ENCODE measurements at regions not wholly inside any gene's neighbourhood (a gene's known extent, or its start where the extent isn't known, plus 50 kb on each side); places are given as distances from the start of the nearest gene placed in this dataset.

GRCh38 chr4:31058656-31059055 is 338.5 kb downstream of the PCDH7 start:
- DNase-seq (ENCODE audit: low read depth), result no peak

- no peak for DNase-seq (ENCODE audit: low read depth)
These were observed 339.8 kb downstream of the PCDH7 start for GRCh38 chr4:31059753-31060522.

DNA sequence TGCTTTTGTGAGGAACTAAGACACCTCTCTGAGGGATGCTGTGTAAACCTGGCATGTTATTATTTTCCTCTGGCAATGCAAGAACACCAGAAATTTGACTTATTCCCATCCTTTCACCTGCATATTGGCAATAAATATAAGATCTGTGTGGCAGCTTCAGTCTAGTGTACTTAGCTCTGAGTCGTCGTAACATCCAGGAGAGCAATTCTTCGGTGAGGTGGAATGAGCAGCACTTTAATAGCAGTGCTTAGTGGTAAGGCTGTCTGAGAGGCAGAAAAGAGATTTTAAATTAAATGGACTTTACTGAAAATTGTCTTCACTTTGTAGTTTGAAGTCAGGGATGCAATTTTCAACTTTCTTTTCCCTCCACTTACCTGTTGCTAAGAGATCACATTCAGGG is 344.9 kb downstream of the PCDH7 start:
- no peak for DNase-seq (ENCODE audit: low read depth)

- DNase-seq (ENCODE audit: low read depth), result no peak
These were observed 348.3 kb downstream of the PCDH7 start for GRCh38 chr4:31068257-31069075.

- no peak for DNase-seq (ENCODE audit: low read depth)
These were observed 349.0 kb downstream of the PCDH7 start for GRCh38 chr4:31069151-31069550.

DNA sequence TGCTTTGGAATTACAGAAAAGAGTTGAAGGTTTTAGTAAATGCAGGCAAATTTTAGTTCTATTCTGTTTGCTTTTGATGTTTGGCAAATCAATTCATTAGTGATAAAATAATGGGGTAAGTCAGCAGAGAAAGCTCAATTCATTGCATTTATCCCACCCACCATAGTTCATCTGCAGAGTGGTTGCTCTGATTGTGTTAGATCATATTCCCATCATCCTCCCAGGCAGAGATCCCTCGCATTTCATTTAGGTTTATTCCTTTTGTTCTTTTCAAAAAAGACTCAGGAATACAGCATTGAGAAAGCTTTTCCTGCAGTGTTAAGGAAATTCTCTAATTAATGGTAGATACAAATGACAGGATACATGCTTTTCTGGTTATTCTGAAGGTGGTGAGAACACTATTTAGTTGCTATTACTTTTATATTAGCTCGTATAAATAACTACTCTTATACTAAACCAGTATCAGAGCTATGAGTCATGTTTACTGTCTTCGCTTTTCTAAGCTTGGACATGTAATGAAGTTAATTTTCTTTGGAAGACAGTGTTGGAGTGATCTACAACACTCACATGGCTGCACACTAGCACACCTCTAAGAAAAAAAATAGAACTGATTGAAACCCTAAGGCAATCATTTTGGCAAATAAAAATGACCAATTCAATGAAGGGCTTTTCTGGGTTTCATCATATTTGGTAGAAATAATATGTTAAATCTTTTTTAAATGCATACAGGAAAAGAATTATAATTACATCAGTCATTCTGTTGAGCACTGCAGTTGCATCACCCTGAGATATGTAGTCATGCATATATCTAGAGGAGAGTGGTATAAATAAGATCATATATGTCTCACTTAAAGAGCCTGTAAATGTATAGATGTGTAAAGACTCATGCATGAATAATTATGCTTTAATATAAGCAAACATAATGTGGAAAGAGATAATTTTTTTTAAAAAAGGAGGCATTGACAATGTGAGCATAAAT is 351.6 kb downstream of the PCDH7 start:
- DNase-seq (ENCODE audit: low read depth), result no peak

- no peak for DNase-seq (ENCODE audit: low read depth)
These were observed 355.8 kb downstream of the PCDH7 start for GRCh38 chr4:31075969-31076368.

DNA sequence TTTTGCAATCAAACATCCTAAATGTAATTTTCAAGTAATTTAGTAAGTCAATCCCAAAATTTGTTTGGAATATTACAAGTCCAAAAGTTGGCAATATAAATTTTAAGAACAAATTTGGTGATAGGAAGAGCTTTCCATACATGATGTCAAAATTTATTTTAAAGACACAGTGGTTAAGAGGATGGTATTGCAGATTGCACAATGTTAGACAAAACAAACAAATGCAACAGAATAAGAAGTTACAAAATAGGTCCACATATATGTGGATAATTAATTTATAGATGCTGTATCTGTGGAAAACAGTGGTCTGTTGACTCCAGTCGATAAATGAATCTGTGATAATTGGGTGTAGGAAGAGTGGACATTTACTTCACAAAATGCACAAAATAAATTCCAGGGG is 358.5 kb downstream of the PCDH7 start:
- no peak for DNase-seq (ENCODE audit: low read depth)

GRCh38 chr4:31080887-31081286 is 360.7 kb downstream of the PCDH7 start:
- DNase-seq (ENCODE audit: low read depth), result no peak

GRCh38 chr4:31081366-31081765 is 361.2 kb downstream of the PCDH7 start:
- DNase-seq (ENCODE audit: low read depth), result no peak

- DNase-seq (ENCODE audit: low read depth), result no peak
These were observed 363.3 kb downstream of the PCDH7 start for GRCh38 chr4:31083456-31083855.

GRCh38 chr4:31084806-31085416 is 364.7 kb downstream of the PCDH7 start:
- no peak for DNase-seq (ENCODE audit: low read depth)

DNA sequence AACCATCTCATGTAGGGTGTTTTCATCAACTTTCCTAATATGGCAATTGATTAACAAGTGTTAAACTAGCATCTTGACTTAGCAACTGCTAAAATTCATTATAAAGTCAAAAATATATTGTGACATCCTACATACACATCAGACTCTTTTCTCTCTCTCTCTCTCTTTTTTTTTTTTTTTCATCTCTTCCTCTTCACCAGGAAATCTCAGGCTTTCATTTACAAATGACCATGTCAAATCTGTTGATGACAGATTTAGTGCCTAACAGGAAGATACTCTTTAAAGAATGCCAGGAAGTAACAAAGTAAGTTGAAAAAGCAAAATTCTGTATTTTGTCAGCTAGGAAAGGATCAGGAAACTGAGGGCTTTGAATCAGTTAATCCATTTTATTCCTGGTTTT is 365.5 kb downstream of the PCDH7 start:
- no peak for DNase-seq (ENCODE audit: low read depth)

DNA sequence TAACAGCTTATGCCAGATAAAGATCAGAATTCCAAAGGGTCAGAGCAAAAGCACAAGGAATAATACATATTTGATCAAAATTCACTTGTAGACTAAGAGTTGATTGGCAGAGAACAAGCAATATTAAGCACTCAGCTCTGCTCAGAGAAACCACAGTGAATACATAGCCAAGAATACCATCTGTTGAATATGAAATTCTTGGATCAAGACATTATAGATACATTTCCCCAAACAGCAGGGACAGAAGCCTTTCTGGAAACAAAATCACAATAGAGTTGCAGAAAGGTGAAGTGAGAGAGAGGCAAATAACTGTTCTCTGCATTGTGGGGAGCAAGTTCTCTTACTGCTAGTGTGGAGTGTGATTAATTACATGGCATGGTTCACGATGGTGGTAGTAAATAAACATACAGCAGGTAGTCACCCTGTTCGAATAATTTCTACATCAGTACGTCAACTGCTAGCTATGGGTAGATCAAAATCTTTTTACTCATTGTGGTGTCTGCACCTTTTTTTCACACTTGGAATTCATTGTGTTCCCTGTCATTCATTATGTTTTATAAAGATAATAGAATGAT is 366.7 kb downstream of the PCDH7 start:
- no peak for DNase-seq (ENCODE audit: low read depth)

GRCh38 chr4:31088600-31089230 is 368.5 kb downstream of the PCDH7 start:
- no peak for DNase-seq (ENCODE audit: low read depth)

GRCh38 chr4:31089815-31090214 is 369.6 kb downstream of the PCDH7 start:
- DNase-seq (ENCODE audit: low read depth), result no peak

- no peak for DNase-seq (ENCODE audit: low read depth)
These were observed 374.3 kb downstream of the PCDH7 start for GRCh38 chr4:31094474-31094873.

DNA sequence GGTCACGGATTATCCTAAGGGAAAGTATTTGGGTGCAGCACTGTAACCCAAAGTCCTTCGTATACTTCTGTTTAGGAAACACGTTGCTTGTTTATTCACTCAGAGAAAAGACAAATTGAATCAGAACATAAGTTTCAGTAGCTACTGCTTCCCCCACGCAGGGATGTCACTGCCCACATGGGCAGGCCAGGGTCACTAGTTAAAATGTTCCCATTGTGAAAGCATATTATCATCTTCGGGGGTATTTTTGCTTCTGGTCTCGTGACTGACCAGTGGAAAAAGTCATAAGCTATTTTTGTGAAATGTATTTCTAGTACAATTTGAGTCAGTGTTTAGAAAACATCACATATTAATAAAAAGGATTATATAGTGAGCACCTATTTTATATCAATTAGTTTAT is 377.8 kb downstream of the PCDH7 start:
- no peak for DNase-seq (ENCODE audit: low read depth)

- DNase-seq (ENCODE audit: low read depth), result no peak
These were observed 380.4 kb downstream of the PCDH7 start for GRCh38 chr4:31100536-31100935.

- no peak for DNase-seq (ENCODE audit: low read depth)
These were observed 383.9 kb downstream of the PCDH7 start for GRCh38 chr4:31104043-31104442.

DNA sequence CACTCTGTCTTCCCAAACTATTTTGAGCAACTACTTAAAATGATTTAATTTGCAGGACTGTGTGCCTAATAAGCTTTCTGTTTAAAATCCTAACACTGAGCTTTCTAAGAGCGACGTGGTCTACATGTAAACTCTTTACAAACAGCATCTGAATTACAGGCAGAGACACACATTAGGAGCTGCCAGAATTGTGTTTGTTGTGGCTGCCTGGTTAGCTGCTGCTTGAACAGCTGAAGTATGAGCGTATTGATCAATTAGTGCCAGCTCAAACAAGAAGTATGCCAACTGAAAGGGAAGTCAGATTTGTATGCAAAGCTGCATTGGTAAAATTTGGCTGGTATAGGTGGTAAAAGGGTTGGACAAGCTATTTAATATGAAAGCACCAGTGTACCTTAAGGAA is 384.4 kb downstream of the PCDH7 start:
- no peak for DNase-seq (ENCODE audit: low read depth)

Measured in activated T-cell treated with anti-CD3 and anti-CD28 coated beads for 48 hours (primary cell).